Vagina (tissue), 2 donors: ENCODE measurements at regions not wholly inside any gene's neighbourhood (a gene's known extent, or its start where the extent isn't known, plus 50 kb on each side); places are given as distances from the start of the nearest gene placed in this dataset.

Experiments
- DNase-seq, 2 donors: peaks; one replicate each; pipeline ENCODE4 v3.0.0-alpha.2; 2017; ENCODE audit errors: extremely low spot score in 2 of 2
- H3K27ac ChIP-seq: fragments of 200-600 bp; sonication (generic); one replicate; pipeline ENCODE4 v1.5.1; 2019
- H3K27me3 ChIP-seq: fragments of 200-600 bp; sonication (generic); one replicate; pipeline ENCODE4 v1.5.1; 2019
- H3K36me3 ChIP-seq, 2 donors: fragments of 200-600 bp; sonication (generic); one replicate each; pipeline ENCODE4 v1.5.1; 2017 to 2019
- H3K4me1 ChIP-seq: fragments of 200-600 bp; sonication (generic); one replicate; pipeline ENCODE4 v1.5.1; 2019
- H3K4me3 ChIP-seq, 2 donors: fragments of 200-600 bp; sonication (generic); 1 replicate in 1 of 2; 2 replicates in 1 of 2; pipeline ENCODE4 v1.5.1; 2016 to 2019
- H3K9me3 ChIP-seq: fragments of 200-600 bp; sonication (generic); one replicate; pipeline ENCODE4 v1.5.1; 2019
- POLR2A ChIP-seq, 2 donors: fragments of 450-650 bp; IDR thresholded peaks; one replicate each; pipeline ENCODE4 v1.6.1; 2017; ENCODE audit warnings: antibody characterized with exemption in 2 of 2, mild to moderate bottlenecking in 2 of 2, moderate library complexity in 2 of 2
- POLR2AphosphoS5 ChIP-seq, 2 donors: sonication (generic); formaldehyde crosslinking; IDR thresholded peaks; one replicate each; pipeline ENCODE4 v1.9.0; 2017; ENCODE audit warnings: antibody characterized with exemption in 2 of 2, mild to moderate bottlenecking in 2 of 2, low read depth in 1 of 2; ENCODE audit not compliant: insufficient read depth in 1 of 2
- intact Hi-C: fragments of 100-400 bp; cut with DNase I; formaldehyde crosslinking; loops from one replicate; pipeline ENCODE4 v1.15.1; 2023
- TF ChIP-seq, protein P1 (sequence below), 3 experiments: fragments of 450-650 bp in 2 of 3; fragments of 200-600 bp in 1 of 3; sonication (generic) in 1 of 3; IDR thresholded peaks; one replicate each; pipeline ENCODE4 v1.5.1; 2017 to 2019; ENCODE audit warnings: antibody characterized with exemption in 3 of 3, mild to moderate bottlenecking in 2 of 3, moderate library complexity in 2 of 3

DNA sequence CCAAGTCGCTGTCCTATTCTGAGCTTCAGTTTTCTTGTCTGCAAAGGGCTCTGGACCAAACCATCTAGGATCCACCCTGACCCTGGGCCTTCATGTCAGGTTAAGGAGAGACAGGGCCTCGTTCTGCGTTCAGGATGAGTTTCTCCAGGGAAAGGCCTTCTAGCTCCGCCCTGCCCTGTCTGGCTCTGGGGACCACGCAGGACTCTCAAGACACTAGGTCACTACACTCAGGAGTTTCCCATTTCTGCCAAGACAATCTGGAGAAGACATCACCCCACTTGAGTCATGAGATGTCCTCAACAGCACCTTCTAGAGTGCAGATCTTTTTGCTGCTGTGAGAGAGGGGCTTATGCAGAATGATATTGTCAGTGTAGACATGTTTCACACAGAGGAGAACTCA lies 53.2 kb upstream of the KCNMB1 start:
- Histone ChIP-seq H3K9me3 (no peaks in the 10 kb centered on the region), H3K36me3 (no peaks in the 10 kb centered on the region), H3K4me3 (no peak overlapping the region), H3K27me3 (no peaks in the 10 kb centered on the region), H3K27ac (no peak overlapping the region), H3K4me1 (no peaks in the 10 kb centered on the region)
- TF ChIP-seq POLR2A (IDR thresholded peaks at IDR 0.05), result no peak
- TF ChIP-seq, protein P1, sequence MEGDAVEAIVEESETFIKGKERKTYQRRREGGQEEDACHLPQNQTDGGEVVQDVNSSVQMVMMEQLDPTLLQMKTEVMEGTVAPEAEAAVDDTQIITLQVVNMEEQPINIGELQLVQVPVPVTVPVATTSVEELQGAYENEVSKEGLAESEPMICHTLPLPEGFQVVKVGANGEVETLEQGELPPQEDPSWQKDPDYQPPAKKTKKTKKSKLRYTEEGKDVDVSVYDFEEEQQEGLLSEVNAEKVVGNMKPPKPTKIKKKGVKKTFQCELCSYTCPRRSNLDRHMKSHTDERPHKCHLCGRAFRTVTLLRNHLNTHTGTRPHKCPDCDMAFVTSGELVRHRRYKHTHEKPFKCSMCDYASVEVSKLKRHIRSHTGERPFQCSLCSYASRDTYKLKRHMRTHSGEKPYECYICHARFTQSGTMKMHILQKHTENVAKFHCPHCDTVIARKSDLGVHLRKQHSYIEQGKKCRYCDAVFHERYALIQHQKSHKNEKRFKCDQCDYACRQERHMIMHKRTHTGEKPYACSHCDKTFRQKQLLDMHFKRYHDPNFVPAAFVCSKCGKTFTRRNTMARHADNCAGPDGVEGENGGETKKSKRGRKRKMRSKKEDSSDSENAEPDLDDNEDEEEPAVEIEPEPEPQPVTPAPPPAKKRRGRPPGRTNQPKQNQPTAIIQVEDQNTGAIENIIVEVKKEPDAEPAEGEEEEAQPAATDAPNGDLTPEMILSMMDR (IDR thresholded peaks at IDR 0.05), result no peak
- no peak for TF ChIP-seq POLR2AphosphoS5 (IDR thresholded peaks at IDR 0.05; ENCODE audit: insufficient read depth in 1 of 2, low read depth in 1 of 2)
- peak in 1 of 2 donors; percentile 61 for DNase-seq
- intact Hi-C loops, result no loop called here

DNA sequence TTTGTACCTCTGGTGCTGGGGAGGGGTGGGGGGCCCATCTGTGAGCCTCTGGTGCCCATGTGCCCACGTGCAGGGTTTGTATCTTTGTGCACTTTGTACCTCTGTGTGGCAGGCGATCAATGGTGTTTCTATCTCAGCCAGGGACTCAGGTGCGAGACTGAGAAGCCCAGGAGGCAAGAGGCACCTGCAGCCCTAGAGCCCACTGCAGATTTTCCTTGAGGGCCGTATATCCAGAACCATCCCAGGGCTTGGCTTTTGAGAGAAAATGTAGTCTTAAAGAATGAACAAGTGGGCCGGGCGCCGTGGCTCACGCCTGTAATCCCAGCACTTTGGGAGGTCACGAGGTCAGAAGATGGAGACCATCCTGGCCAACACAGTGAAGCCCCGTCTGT lies 52.2 kb upstream of the KCNMB1 start:
- H3K36me3 ChIP-seq, result no peaks in the 10 kb centered on the region
- no peaks in the 10 kb centered on the region for H3K27me3 ChIP-seq
- H3K4me1 ChIP-seq, result no peaks in the 10 kb centered on the region
- intact Hi-C loops, result no loop called here
- DNase-seq, result peak in 1 of 2 donors; percentile 61
- no peak overlapping the region for H3K27ac ChIP-seq
- no peaks in the 10 kb centered on the region for H3K9me3 ChIP-seq
- TF ChIP-seq POLR2AphosphoS5 (IDR thresholded peaks at IDR 0.05; ENCODE audit: insufficient read depth in 1 of 2, low read depth in 1 of 2), result no peak
- TF ChIP-seq, protein P1 (IDR thresholded peaks at IDR 0.05), result no peak
- no peak for TF ChIP-seq POLR2A (IDR thresholded peaks at IDR 0.05)
- H3K4me3 ChIP-seq, result no peak overlapping the region

DNA sequence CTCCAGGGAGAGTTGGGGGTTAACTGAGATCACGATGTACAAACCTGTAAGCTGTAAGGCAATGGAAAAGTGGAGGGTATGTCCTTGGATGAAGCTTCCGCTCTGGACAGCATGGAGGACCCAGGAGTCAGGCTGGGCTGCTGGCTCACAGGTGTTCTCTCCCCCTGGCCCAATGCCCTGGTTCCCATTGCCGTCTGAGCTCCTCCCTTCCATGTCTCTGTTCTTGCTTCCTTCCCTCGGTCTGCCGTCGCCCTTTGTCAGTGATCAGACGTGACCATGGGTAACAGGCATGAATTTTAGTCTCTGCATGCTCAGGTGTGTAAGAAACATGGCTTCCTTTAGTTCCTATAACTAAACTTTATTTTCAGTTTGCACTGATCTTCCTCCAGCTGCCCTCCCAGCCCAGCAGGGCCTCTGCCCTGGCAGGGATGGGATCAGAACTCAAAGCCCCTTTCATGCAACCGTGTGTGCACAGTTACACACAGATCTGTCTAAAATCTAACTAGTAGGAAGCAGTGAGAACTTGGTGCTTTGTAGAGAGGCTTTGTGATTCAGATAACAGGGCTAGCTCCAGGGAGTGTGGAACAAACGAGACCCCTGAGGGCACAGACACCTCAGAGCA lies 51.7 kb upstream of the KCNMB1 start:
- H3K9me3 ChIP-seq, result no peaks in the 10 kb centered on the region
- no peak overlapping the region for H3K4me3 ChIP-seq
- intact Hi-C loops, result no loop called here
- no peaks in the 10 kb centered on the region for H3K4me1 ChIP-seq
- no peaks in the 10 kb centered on the region for H3K27me3 ChIP-seq
- no peaks in the 10 kb centered on the region for H3K36me3 ChIP-seq
- H3K27ac ChIP-seq, result no peak overlapping the region
- DNase-seq, result peak; percentile 19 to 49
- TF ChIP-seq, protein P1 (IDR thresholded peaks at IDR 0.05), result no peak
- TF ChIP-seq POLR2A (IDR thresholded peaks at IDR 0.05) (no peak), POLR2AphosphoS5 (IDR thresholded peaks at IDR 0.05; ENCODE audit: insufficient read depth in 1 of 2, low read depth in 1 of 2) (no peak)

DNA sequence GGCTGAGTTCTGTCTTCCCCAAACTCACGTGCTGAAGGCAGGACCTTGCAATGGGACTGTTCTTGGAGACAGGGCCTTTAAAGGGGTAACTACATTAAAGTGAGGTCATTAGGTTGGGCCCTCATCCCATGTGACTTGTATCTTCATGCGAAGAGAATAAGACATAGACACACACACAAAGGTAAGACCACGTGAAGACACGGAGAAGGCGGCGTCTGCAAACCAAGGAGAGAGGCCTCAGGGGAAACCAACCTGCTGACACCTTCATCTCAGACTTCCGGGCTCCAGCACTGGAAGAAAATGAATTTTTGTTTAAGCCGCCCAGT lies 50.7 kb upstream of the KCNMB1 start:
- Histone ChIP-seq H3K27ac (no peak overlapping the region), H3K4me3 (no peak overlapping the region), H3K36me3 (no peaks in the 10 kb centered on the region), H3K4me1 (no peaks in the 10 kb centered on the region), H3K27me3 (no peaks in the 10 kb centered on the region), H3K9me3 (no peaks in the 10 kb centered on the region)
- intact Hi-C loops, result loop anchor here (5.0 kb wide), 1 partner anchor 187 kb away; no protein-coding TSS in a partner anchor
- TF ChIP-seq, protein P1 (IDR thresholded peaks at IDR 0.05), result no peak
- TF ChIP-seq POLR2AphosphoS5 (IDR thresholded peaks at IDR 0.05; ENCODE audit: insufficient read depth in 1 of 2, low read depth in 1 of 2) (no peak), POLR2A (IDR thresholded peaks at IDR 0.05) (no peak)
- peak in 1 of 2 donors; percentile 74 for DNase-seq

DNA sequence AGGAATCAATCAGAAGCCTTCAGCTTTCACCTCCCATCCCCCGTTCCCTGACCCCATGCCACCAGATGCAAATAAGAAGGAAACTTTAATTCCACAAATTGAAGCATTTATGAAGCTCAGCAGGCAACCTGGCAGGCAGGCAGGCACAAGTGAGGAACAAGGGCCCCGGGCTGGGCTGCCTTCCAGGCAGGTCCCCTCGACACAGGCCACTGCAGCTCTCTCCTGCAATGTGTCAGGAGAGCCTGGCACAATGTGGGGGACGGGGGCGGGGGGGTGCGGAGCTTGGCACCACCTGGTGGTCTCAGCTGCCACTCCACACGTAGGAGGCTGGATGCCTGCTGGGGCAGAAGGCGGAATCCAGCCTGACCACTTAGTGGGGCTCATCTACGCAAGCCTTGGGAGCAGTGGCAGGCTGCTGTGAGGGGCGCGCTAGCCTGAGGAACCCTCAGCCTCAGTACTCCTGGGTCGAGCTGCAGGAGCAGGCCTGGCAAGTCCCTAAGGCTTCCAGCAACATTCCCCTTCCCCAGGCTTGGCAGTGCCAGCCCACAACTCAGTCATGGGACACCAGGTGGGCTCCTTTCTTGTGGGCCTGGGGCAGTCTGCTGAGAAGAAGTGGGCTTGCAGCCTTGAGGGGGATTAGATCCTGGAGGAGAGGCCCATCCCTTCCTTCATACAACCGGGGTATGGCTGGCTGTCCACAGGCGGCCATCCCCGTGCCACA lies 50.2 kb upstream of the KCNMB1 start:
- H3K4me3 ChIP-seq, result no peak overlapping the region
- no peaks in the 10 kb centered on the region for H3K4me1 ChIP-seq
- no peak overlapping the region for H3K27ac ChIP-seq
- DNase-seq, result peak; percentile 67 to 79
- no peaks in the 10 kb centered on the region for H3K9me3 ChIP-seq
- H3K27me3 ChIP-seq, result no peaks in the 10 kb centered on the region
- H3K36me3 ChIP-seq, result no peaks in the 10 kb centered on the region
- TF ChIP-seq POLR2A (IDR thresholded peaks at IDR 0.05) (no peak), POLR2AphosphoS5 (IDR thresholded peaks at IDR 0.05; ENCODE audit: insufficient read depth in 1 of 2, low read depth in 1 of 2) (no peak)
- TF ChIP-seq, protein P1 (IDR thresholded peaks at IDR 0.05), result no peak
- intact Hi-C loops, result loop anchor here (5.0 kb wide), 1 partner anchor 188 kb away; no protein-coding TSS in a partner anchor
